Activated CD4-positive, alpha-beta T cell treated with anti-CD3 and anti-CD28 coated beads for 48 hours (primary cell): ENCODE measurements at regions not wholly inside any gene's neighbourhood (a gene's known extent, or its start where the extent isn't known, plus 50 kb on each side); places are given as distances from the start of the nearest gene placed in this dataset.

Source experiments
- DNase-seq: peaks from one replicate; pipeline ENCODE4 v3.0.0-alpha.2; 2020

DNA sequence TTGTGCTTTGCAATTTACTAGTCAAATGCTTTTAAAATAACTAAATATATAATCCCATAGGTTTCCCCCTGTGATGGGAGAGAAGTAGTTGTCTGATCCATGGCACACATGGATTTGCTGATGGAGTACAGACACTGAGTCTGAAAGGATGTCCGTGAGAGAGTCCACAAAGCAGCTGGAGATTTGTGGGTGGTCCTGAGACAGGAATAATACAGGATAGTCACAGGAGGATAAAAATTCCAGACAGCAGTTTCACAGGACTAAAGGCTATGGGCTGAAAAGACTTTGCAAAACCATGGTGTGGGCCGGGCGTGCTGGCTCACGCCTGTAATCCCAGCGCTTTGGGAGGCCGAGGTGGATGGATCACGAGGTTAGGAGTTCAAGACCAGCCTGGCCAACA lies 58.7 kb upstream of the ZFR start:
- no peak for DNase-seq

DNA sequence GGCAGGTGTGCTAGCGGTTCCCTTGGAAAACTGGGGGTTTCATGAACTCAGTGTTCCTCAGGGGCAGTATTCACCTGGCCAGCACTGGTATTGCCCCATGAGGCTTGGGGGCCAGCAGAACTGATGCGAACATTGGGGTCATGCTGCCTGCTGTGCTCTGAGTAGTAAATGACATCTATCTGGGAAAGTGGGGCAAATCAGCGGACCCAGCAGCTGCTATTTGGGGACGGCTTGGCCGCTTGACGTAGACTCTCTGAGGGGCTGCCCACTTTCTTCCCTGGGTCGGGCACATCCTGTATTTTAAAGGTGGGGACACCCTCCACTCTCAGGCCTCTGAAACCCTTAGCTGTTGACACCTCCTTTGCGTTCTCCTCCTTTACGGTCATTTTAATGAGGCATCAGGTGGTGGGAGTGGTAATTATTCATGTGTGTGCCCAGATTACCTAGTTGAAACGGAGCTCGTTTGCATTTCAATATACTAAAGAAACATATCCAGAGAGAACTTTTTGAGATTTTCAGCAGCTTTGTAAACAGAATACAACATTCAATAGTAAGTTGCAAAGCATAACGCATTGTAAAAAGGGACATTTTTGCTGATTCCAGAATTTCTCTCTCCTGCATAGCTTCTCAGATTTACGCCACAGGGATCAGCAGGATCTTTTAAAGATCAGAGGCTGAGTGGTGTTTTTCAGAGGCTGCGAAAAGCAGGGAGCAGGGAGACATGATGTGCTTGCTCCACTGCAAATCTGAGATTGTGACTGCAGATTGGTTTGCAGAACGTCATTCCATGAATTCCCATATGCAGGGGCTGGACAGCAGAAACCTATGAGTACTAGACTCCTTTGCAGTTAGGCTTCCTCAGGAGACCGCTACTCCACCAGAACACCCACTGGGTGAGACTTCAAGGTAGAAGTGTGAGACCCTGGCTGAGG lies 56.8 kb upstream of the ZFR start:
- DNase-seq, result no peak

DNA sequence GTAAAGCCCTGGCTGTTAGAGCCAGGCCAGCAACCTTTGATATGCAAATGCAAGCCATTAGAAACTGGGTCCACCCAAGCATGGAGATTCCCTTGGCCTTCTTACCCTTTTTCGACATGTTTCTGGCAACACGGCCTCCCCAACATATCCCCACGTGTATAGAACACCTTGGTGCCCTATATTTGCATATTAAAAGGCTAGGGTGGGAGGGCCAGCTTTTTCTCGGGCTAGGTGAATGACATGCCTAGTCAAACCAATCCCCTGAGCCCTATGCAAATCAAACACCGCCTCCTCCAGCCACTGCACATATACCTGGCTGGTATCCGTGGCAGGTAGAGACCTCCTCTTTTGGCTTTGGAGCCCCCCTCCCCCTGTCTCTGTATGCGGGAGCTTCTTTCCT lies 55.6 kb upstream of the ZFR start:
- DNase-seq, result no peak

DNA sequence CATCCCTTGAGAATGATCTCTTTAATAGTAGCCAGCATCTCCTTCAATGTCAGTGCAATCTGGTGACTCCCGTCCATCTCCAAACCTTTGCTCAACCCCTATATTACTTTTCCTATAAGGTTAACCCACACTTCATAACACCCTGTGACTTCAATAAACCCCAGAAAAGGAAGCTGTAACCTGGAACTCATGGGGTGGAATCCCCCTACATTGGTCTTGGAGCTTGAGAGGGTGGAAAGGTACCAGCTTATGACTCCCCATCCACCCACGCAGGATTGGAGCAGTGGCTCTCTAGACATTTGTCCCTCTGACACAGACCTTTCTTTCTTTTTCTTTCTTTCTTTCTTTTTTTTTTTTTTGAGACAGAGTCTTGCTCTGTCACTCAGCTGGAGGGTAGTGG lies 54.7 kb upstream of the ZFR start:
- DNase-seq, result peak; percentile 55

DNA sequence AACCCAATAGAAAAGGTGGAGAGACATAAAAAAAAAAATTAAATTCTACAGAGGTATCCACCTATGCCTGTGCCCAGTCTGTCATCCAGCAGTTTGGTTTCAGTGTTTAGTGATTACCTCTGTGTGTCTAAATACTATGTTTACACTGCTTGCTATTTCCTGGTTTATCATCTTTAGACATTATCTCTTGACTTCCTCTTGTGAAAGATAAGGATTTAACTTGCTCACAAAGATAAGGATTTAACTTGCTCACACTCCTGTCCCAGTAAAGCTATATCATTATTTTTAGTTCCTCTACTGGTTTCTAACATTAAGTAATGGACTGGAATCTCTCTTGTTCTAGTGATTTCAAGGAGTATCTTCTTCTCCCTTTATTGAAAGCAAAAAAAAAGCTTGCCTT lies 53.9 kb upstream of the ZFR start:
- no peak for DNase-seq

DNA sequence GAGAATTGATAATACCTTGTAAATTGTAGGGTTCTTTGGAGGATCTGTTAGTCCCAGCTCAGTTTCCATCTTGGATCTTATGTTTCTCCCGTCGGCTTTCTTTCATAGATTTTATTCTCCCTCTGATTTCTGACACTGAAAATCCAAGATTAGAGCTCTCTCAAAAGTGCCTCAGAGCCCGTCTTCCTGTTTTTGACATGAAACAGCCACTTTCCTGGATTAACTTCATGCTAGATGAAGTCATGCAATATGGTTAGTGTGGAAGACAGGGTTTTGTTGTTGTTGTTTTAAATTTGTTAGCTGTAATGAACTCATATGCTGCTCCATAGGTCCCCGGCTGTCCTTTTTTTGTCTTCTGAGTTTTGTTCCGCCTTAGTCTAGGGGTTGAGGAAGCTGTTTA lies 51.6 kb upstream of the ZFR start:
- no peak for DNase-seq

DNA sequence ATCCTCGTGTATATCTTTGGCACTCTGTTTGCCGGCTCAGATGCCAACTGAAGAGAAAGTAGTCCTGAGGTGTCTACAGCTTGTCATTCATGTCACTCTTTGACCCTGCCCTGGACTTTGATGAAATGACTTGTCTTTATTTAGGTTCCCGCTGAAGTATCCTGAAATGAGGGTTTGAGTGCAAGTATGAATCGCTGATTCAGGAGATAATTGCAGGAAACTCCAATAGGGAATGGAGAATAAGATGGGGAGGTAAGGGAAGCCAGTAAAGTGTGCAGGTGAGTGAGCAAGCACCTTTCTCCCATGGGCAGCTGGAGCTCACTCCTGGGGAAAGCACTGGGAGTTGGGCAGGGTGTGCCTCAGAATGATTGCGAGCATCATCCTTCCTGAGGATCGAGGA lies 50.3 kb upstream of the ZFR start:
- no peak for DNase-seq
